ENCODE measurements at regions not wholly inside any gene's neighbourhood (a gene's known extent, or its start where the extent isn't known, plus 50 kb on each side); places are given as distances from the start of the nearest gene placed in this dataset.

DNA sequence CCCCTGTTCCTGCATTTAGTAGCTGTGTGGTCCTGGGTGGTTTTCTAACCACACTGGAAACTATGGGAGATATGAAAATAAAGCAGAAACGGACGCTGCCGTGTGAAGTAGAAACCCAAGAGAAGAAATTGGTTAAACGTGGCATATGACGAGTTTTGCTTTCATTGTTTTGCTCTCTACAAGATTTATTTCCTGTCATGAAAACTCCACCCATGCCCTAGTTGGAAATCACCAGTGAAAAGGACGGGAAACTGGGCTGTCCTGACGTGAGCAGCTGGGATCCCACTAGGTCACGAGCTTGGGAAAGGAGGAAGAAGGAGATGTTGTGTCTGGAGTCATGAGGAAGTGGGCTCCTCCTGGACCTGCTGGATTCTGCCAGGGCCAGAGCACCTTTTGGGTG lies 120.8 kb upstream of the GADD45A start:
- TF ChIP-seq, protein P1, sequence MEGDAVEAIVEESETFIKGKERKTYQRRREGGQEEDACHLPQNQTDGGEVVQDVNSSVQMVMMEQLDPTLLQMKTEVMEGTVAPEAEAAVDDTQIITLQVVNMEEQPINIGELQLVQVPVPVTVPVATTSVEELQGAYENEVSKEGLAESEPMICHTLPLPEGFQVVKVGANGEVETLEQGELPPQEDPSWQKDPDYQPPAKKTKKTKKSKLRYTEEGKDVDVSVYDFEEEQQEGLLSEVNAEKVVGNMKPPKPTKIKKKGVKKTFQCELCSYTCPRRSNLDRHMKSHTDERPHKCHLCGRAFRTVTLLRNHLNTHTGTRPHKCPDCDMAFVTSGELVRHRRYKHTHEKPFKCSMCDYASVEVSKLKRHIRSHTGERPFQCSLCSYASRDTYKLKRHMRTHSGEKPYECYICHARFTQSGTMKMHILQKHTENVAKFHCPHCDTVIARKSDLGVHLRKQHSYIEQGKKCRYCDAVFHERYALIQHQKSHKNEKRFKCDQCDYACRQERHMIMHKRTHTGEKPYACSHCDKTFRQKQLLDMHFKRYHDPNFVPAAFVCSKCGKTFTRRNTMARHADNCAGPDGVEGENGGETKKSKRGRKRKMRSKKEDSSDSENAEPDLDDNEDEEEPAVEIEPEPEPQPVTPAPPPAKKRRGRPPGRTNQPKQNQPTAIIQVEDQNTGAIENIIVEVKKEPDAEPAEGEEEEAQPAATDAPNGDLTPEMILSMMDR (IDR thresholded peaks at IDR 0.05; ENCODE audit: poor library complexity, severe bottlenecking), result no peak
- TF ChIP-seq RAD21 (conservative IDR thresholded peaks at IDR 0.05) (no peak), POLR2AphosphoS5 (IDR thresholded peaks at IDR 0.05) (no peak)
- TF ChIP-seq, protein P2, sequence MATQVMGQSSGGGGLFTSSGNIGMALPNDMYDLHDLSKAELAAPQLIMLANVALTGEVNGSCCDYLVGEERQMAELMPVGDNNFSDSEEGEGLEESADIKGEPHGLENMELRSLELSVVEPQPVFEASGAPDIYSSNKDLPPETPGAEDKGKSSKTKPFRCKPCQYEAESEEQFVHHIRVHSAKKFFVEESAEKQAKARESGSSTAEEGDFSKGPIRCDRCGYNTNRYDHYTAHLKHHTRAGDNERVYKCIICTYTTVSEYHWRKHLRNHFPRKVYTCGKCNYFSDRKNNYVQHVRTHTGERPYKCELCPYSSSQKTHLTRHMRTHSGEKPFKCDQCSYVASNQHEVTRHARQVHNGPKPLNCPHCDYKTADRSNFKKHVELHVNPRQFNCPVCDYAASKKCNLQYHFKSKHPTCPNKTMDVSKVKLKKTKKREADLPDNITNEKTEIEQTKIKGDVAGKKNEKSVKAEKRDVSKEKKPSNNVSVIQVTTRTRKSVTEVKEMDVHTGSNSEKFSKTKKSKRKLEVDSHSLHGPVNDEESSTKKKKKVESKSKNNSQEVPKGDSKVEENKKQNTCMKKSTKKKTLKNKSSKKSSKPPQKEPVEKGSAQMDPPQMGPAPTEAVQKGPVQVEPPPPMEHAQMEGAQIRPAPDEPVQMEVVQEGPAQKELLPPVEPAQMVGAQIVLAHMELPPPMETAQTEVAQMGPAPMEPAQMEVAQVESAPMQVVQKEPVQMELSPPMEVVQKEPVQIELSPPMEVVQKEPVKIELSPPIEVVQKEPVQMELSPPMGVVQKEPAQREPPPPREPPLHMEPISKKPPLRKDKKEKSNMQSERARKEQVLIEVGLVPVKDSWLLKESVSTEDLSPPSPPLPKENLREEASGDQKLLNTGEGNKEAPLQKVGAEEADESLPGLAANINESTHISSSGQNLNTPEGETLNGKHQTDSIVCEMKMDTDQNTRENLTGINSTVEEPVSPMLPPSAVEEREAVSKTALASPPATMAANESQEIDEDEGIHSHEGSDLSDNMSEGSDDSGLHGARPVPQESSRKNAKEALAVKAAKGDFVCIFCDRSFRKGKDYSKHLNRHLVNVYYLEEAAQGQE (IDR thresholded peaks at IDR 0.05; ENCODE audit: borderline replicate concordance), result no peak

All from neural cell (in vitro differentiated cells).